Esophagus muscularis mucosa (tissue), 4 donors: ENCODE measurements at regions not wholly inside any gene's neighbourhood (a gene's known extent, or its start where the extent isn't known, plus 50 kb on each side); places are given as distances from the start of the nearest gene placed in this dataset.

Experiments
- DNase-seq: peaks from one replicate; pipeline ENCODE4 v3.0.0-alpha.2; 2017; ENCODE audit errors: extremely low spot score
- H3K27ac ChIP-seq, 4 donors: fragments of 200-600 bp; sonication (generic); replicated peaks in 1 of 4; 1 replicate in 3 of 4; 2 replicates in 1 of 4; pipeline ENCODE4 v1.5.1; 2016 to 2019; ENCODE audit warnings: mild to moderate bottlenecking in 1 of 4
- H3K27me3 ChIP-seq, 4 donors: fragments of 200-600 bp; sonication (generic); one replicate each; pipeline versions ENCODE4 v1.5.1 to v1.6.0; 2016 to 2019
- H3K36me3 ChIP-seq, 4 donors: fragments of 200-600 bp; sonication (generic); one replicate each; pipeline ENCODE4 v1.5.1; 2016 to 2019
- H3K4me1 ChIP-seq, 4 donors: fragments of 200-600 bp; sonication (generic); one replicate each; pipeline ENCODE4 v1.5.1; 2016 to 2019
- H3K4me3 ChIP-seq, 4 donors: fragments of 200-600 bp; sonication (generic); 1 replicate in 2 of 4; 2 replicates in 2 of 4; pipeline ENCODE4 v1.5.1; 2016 to 2019; ENCODE audit warnings: mild to moderate bottlenecking in 4 of 4, moderate library complexity in 1 of 4
- H3K9me3 ChIP-seq, 4 donors: fragments of 200-600 bp; sonication (generic); 1 replicate in 3 of 4; 2 replicates in 1 of 4; pipeline ENCODE4 v1.5.1; 2016 to 2019
- EP300 ChIP-seq: sonication (generic); formaldehyde crosslinking; IDR thresholded peaks from one replicate; pipeline ENCODE4 v1.6.1; 2017; ENCODE audit warnings: antibody characterized with exemption
- POLR2A ChIP-seq: fragments of 450-650 bp; IDR thresholded peaks from one replicate; pipeline ENCODE4 v1.6.1; 2017; ENCODE audit warnings: antibody characterized with exemption, moderate library complexity, mild to moderate bottlenecking, low read depth
- POLR2AphosphoS5 ChIP-seq, 2 donors: sonication (generic); formaldehyde crosslinking; IDR thresholded peaks; one replicate each; pipeline ENCODE4 v1.6.1; 2017; ENCODE audit warnings: antibody characterized with exemption in 2 of 2
- WGBS: methylation state at CpG from one replicate; pipeline ENCODE4 v1.1.5; 2018; 5-methylcytosine and 5-hydroxymethylcytosine counted together
- intact Hi-C: fragments of 100-400 bp; cut with DNase I; formaldehyde crosslinking; loops from one replicate; pipeline ENCODE4 v1.15.1; 2023
- TF ChIP-seq, protein P1 (sequence below), 3 experiments: fragments of 200-600 bp in 2 of 3; fragments of 450-650 bp in 1 of 3; sonication (generic) in 2 of 3; IDR thresholded peaks; one replicate each; pipeline ENCODE4 v1.5.1; 2017 to 2019; ENCODE audit warnings: antibody characterized with exemption in 3 of 3, mild to moderate bottlenecking in 2 of 3, moderate library complexity in 1 of 3

GRCh38 chr16:86180244-86180643, 281.3 kb downstream of the IRF8 start:
- Histone ChIP-seq H3K27ac (no peak overlapping the region), H3K9me3 (peaks cover 0 to 4% (median 0%) of the 10 kb centered on the region in 4 donors), H3K27me3 (no peaks in the 10 kb centered on the region), H3K4me1 (no peaks in the 10 kb centered on the region), H3K36me3 (no peaks in the 10 kb centered on the region), H3K4me3 (no peak overlapping the region)
- intact Hi-C loops: loop anchor here (5.0 kb wide), 1 partner anchor 58 kb away; no protein-coding TSS in a partner anchor
- TF ChIP-seq EP300 (no peak), POLR2AphosphoS5 (IDR thresholded peaks at IDR 0.05) (no peak)
- TF ChIP-seq, protein P1, sequence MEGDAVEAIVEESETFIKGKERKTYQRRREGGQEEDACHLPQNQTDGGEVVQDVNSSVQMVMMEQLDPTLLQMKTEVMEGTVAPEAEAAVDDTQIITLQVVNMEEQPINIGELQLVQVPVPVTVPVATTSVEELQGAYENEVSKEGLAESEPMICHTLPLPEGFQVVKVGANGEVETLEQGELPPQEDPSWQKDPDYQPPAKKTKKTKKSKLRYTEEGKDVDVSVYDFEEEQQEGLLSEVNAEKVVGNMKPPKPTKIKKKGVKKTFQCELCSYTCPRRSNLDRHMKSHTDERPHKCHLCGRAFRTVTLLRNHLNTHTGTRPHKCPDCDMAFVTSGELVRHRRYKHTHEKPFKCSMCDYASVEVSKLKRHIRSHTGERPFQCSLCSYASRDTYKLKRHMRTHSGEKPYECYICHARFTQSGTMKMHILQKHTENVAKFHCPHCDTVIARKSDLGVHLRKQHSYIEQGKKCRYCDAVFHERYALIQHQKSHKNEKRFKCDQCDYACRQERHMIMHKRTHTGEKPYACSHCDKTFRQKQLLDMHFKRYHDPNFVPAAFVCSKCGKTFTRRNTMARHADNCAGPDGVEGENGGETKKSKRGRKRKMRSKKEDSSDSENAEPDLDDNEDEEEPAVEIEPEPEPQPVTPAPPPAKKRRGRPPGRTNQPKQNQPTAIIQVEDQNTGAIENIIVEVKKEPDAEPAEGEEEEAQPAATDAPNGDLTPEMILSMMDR (IDR thresholded peaks at IDR 0.05): no peak
- DNase-seq: no peak
- WGBS: 86% methylated on average over 13 of the region's 13 CpGs

- H3K27me3 ChIP-seq: no peaks in the 10 kb centered on the region
- peaks cover 0 to 4% (median 0%) of the 10 kb centered on the region in 4 donors for H3K9me3 ChIP-seq
- no peaks in the 10 kb centered on the region for H3K4me1 ChIP-seq
- H3K27ac ChIP-seq: no peak overlapping the region
- H3K4me3 ChIP-seq: no peak overlapping the region
- WGBS: 89% methylated on average over 4 of the region's 4 CpGs
- TF ChIP-seq EP300 (no peak), POLR2AphosphoS5 (IDR thresholded peaks at IDR 0.05) (no peak), POLR2A (no peak)
- TF ChIP-seq, protein P1 (IDR thresholded peaks at IDR 0.05): no peak
- no peaks in the 10 kb centered on the region for H3K36me3 ChIP-seq
- DNase-seq: no peak
- intact Hi-C loops: loop anchor here (5.0 kb wide), 1 partner anchor 58 kb away; no protein-coding TSS in a partner anchor
These were observed 281.8 kb downstream of the IRF8 start for GRCh38 chr16:86180780-86181179.

DNA sequence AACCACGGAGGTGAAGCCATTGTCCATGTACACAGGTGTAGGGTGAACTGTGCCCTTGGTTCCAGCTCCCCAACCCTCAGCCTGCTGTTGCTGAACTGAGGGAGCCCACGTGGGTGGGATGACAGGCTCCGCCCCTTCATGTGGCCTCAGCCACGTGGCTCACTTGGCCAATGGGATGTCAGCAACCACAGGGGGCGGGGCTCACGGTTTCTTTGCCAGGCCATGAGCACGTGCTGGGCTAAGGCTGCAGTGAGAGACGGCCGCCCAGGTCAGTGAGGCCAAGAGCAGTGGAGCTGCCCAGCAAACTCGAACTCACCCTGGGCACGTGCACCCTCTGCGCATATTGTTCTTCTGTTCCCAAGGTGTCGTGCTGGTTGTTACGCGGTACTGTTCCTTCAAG, 282.6 kb downstream of the IRF8 start:
- TF ChIP-seq, protein P1 (IDR thresholded peaks at IDR 0.05): no peak
- TF ChIP-seq EP300 (no peak), POLR2AphosphoS5 (IDR thresholded peaks at IDR 0.05) (no peak)
- no peaks in the 10 kb centered on the region for H3K27me3 ChIP-seq
- H3K4me3 ChIP-seq: no peak overlapping the region
- 90% methylated on average over 15 of the region's 15 CpGs for whole genome bisulfite sequencing
- intact Hi-C loops: loop anchor here (5.0 kb wide), 1 partner anchor 59 kb away; no protein-coding TSS in a partner anchor
- no peak overlapping the region for H3K27ac ChIP-seq
- DNase-seq: no peak
- H3K4me1 ChIP-seq: no peaks in the 10 kb centered on the region
- H3K9me3 ChIP-seq: peaks cover 0 to 4% (median 0%) of the 10 kb centered on the region in 4 donors
- H3K36me3 ChIP-seq: no peaks in the 10 kb centered on the region

GRCh38 chr16:86184185-86184584, 285.2 kb downstream of the IRF8 start:
- H3K4me3 ChIP-seq: no peak overlapping the region
- no peaks in the 10 kb centered on the region for H3K27me3 ChIP-seq
- H3K27ac ChIP-seq: no peak overlapping the region
- intact Hi-C loops: loop anchor here (5.0 kb wide), 1 partner anchor 62 kb away; no protein-coding TSS in a partner anchor
- H3K36me3 ChIP-seq: no peaks in the 10 kb centered on the region
- H3K4me1 ChIP-seq: no peaks in the 10 kb centered on the region
- H3K9me3 ChIP-seq: no peaks in the 10 kb centered on the region
- TF ChIP-seq, protein P1 (IDR thresholded peaks at IDR 0.05): no peak
- no peak for TF ChIP-seq POLR2AphosphoS5 (IDR thresholded peaks at IDR 0.05)
- TF ChIP-seq EP300: no peak
- no peak for TF ChIP-seq POLR2A
- DNase-seq: no peak
- WGBS: 89% methylated on average over 6 of the region's 6 CpGs

DNA sequence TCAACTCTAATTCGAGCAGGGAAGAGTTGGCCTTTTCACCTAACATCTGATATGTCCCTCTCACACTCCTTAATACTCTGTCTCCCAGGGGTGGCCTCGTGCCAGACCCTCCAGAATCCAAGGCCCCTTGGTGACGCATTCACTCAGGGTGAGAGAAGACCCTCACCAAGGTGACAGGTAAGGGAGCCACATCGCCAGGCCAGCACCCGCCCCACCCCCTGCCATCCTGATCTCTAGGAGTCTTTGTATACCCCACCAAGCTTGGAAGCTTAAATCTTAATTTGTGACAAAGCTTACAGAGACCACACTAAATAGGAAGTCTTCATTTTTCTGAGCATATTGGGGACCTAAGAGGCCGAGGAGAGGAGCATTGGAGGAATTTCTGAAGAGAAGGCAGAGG, 286.1 kb downstream of the IRF8 start:
- Histone ChIP-seq H3K36me3 (no peaks in the 10 kb centered on the region), H3K27ac (no peak overlapping the region), H3K9me3 (no peaks in the 10 kb centered on the region), H3K4me1 (no peaks in the 10 kb centered on the region), H3K27me3 (no peaks in the 10 kb centered on the region), H3K4me3 (no peak overlapping the region)
- WGBS: 89% methylated on average over 6 of the region's 6 CpGs
- intact Hi-C loops: no loop called here
- DNase-seq: no peak
- TF ChIP-seq EP300: no peak
- TF ChIP-seq, protein P1 (IDR thresholded peaks at IDR 0.05): no peak
- no peak for TF ChIP-seq POLR2AphosphoS5 (IDR thresholded peaks at IDR 0.05)
- TF ChIP-seq POLR2A: no peak
